ENCODE measurements at regions not wholly inside any gene's neighbourhood (a gene's known extent, or its start where the extent isn't known, plus 50 kb on each side); places are given as distances from the start of the nearest gene placed in this dataset.

DNA sequence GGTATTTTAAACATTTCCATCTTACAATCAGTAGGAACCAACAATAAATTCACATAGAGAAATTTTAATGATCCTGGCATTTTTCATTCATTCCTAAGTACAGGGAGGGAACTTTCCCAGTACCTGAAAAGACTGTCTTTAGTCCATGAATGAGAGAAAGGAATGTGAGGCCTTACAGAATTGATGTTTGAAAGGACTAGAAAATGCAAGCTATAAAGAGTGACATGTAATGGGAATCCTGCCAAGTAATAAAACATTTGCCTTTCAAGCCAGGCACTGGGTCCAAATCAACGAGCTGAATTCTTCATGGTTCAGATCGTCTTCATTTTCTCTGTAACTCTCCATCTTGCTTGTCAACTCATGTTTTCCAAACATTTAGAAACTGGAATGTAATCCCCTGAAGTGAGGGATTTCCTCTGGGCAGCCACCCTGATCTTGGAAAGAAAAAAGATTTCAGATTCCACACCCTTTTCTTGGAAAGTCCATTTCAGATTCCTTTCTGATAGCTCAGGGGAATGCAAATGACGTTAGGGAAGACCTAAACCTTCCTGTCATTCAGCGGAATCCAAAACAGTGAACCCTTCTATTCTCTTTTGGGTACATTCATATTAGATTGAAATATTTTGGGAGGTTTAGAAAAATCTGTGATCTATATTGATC is 315.8 kb downstream of the SH3GL2 start:
- DNase-seq (ENCODE audit: low read depth) = no peak

DNA sequence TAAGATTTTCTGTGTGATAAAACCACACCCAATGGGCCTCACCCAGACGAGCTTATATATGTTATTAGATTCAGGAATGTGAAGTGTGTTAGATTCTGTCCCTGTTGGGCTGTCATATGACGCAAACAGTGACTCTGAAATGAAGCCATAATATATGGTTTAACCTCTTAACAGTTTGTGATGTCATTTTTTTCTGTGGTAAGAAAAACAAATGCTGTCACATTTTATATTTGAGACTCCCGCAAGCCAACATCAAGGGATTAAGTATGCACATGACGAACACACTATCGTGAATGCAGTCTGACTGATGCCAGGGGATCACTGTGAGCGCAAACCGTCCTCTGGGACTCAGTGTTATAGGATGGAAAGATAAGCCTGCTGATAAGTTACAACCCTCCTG is 321.7 kb downstream of the SH3GL2 start:
- DNase-seq (ENCODE audit: low read depth) = no peak

DNA sequence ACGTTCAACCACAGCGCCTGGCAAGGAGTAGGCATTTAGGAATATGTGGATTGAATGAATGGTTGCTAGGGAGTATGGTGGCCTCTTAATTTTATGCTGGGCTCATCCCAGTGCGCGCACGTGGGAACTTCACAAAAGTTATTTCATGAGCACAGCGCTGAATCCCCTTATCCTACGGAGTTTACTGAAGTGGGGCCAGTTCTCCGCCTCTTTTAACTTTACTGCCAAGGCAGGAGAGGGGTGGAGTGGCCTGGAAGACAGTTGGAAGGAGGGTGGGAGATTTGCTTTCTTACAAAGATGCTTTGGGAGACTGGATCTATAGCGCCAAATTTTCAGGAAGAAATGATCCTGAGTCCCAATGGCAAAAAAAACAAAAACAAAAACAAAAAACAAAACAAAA is 326.5 kb downstream of the SH3GL2 start:
- no peak for DNase-seq (ENCODE audit: low read depth)

DNA sequence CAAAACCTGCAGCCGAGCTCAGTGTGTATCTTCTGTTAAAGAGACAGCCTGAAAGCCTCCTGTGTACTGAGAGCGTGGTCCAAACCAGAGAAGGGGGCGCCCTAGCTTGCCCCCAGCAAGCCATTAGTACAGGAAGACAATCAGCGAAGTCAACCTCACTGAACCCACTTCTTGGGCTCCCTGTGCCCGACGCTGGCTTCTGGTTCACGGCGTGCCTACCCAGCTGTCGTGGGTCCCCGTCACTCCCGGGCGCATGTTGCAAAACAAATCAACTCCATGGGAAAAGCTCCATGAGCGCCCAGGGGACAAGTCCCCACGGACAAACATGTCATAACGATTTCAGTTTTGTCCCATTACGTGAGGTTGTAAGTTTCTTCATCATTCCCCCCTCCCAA is 326.9 kb downstream of the SH3GL2 start:
- no peak for DNase-seq (ENCODE audit: low read depth)

DNA sequence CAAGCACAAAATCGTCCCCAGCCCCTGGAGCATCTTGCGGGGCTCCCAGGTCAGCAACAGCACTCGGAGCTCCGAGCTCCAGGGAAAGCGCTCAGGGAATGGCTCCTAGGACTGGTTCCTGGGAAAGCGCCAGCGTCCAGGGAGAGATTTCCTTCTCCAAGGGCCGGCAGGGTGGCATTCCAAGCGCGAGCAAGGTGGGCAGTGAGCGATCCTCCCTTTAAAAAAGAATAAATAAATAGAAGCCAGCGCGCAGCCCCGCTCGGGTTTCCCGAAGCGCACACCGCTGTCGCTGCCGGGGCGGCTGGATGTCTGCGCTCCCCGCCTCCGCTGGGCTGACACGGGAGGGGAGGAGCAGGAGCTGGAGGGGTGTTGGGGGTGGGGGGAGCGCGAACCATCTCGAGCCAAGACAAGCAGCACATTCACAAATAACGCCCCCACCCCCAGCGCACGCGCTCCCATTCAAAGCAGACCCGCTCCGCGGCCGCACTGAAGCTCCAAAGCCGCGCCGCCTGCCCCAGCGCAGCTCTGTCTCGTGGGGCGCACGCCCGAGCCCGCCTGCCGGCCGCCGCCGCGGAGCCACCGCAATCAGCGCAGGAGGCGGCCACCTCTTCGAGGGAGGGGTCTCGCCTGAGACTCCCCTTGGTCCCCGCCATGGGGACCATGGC is 327.4 kb downstream of the SH3GL2 start:
- DNase-seq (ENCODE audit: low read depth) = no peak

DNA sequence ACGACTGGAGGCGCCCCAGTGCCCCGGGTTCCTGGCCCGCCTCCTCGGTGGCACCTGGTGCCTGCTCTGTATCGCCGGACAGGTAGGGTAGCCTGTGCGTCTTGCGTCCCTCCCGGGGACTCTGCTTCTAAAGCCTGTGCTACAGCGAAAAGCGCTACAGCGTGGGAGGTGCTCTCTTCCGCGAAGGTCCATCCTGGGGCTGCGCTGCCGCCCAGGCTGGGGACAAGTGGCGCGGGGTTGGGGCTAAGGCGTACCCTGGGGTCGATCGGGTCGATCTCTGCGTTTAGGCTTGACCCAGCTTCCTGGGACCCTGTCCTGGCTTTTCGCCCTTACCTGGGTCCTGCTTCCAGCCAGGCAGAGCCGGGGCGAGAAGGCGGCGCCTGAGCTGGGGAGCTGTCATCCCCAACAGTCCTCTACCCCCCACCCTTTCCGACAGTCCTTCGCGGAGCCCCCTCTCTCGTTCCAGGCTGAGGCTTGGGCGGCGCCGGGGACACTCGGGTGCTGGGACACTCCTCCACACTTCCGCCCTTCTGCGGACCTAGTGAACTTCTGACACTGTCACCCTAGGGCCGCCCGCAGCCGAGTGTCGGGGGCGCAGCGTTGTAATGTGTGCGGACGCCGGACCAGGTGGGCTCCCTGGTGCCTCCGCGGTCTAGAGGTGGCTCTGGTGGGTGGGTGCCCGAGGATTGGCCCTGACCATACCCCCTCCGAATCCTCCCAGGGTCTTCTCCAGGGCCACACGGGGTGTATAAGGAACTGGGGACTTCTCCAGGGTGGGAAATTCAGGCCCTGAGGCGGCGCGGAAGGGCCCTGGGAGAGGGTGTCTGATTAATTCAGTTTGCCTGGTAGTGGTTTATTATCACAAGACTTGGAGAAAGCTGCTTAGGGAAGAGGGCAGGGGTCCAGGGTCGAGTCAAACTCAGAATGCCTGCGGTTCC is 328.2 kb downstream of the SH3GL2 start:
- DNase-seq (ENCODE audit: low read depth) = no peak

DNA sequence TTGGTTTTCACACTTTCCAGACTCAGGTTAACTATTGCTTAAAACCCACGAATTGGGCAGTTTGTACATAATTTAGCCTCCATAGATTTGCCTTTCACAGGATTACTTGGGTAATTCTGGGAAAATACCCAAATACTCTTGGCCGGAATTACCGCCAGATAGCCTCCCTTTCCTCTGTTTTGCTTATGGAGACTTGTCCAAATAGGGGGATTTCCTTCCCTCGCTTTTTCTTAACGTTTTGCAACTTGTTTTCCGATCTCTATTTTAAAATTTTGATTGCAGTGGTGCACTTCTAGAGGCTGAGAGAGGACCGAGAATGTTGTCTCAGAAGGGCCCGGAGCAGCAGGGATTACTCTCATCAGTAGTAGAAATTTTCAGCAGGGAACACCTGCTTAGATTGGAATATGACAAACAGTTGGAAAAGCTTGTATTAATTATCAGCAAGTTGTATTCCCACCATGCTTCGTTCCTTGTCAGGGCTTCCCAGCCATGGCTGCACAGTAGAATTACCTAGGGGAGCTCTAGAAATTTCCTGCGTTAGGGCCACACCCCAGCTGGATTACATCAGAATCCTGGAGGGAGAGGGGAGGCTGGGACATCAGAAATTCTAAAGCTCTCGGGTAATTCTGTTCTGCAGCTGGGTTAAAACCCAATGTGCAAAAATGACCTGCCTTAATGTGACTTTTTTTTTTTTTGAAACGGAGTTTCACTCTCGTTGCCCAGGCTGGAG is 329.1 kb downstream of the SH3GL2 start:
- no peak for DNase-seq (ENCODE audit: low read depth)

DNA sequence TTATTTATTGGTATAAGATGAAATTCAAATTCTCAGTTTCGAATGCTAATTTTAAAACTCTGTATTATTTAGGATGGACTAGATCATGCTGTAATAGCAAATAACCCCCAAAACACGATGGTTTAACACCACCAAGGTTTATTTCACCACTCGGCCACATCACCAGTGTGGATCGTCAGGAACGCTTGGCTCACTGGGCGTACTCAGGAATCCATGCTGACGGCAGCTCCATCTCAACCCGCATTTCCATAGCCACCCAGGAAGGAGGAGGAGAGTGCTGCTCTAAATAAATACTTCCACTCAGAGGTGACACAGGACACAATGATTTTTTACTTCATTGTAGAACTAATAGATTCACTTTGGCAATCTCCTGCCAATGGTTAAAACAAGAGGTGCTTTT is 347.4 kb downstream of the SH3GL2 start:
- no peak for DNase-seq (ENCODE audit: low read depth)

DNA sequence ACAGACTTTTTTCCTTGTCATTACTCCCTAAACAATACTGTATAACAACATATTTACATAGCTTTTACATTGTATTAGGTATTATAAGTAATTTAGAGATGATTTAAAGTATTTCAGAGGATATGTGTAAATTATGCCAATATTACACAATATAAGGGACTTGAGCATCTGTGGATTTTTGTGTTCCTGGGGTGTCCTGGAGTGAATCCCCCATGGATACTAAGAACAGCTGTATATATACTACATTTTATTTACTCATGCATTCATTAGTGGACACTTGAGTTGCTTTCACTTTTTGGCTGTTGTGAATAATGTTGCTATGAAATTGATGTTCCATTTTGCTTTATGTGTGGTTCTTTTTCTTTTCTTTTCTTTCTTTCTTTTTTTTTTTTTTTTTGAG is 348.8 kb downstream of the SH3GL2 start:
- no peak for DNase-seq (ENCODE audit: low read depth)

DNA sequence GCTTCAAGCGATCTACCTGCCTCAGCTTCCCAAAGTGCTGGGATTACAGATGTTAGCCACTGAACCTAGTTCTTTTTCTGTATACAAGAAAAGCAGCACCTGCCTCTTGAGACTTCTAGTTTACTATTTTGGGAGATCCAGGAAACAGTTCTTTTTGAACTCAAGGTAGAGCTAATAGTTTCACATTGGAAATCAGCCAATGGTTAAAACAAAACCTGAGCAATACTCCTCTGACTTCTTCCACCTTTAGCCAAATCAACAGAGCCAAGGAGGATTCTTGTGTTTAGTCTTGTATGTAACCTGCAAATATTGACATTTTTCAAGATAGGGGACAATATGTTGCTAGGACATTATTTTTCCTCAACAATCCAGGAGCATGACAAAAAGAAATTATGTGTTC is 349.4 kb downstream of the SH3GL2 start:
- DNase-seq (ENCODE audit: low read depth) = no peak

DNA sequence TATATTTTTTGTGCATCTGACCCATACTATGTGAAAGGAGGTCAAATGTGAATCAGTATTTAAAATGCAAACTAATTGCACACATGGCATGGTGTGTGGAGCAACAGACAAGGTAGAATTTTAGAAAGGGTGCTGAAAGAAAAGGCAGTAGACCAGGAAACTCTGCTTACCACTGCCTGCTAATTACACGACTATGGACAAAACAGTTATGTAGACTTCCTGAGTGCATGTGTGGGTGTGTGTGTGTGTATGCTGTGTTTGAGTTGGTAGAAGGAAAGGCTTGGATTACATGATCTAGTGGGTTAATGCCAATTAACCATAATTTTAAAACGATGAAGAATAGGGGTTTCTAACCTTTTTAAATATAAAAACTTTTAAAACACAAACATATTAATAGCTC is 349.9 kb downstream of the SH3GL2 start:
- no peak for DNase-seq (ENCODE audit: low read depth)

DNA sequence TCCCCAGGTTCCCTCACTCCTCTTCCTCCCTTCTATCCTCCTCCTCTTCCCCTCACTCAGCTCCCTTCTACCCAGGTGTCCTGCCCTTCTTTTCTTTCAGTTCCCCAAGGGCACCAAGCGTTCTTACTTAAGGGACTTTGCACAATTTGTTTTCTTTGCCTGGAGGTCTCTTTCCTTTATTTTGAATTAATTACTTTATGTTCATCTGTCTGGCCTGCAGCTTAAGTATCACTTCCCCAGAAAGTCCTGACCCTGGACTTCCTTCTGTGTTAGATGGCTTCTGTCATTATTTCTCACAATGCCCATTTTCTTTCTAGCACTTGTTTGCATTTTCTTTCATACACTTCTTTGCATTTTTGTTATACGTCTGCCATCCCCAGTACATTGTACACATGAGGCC is 350.6 kb downstream of the SH3GL2 start:
- no peak for DNase-seq (ENCODE audit: low read depth)

DNA sequence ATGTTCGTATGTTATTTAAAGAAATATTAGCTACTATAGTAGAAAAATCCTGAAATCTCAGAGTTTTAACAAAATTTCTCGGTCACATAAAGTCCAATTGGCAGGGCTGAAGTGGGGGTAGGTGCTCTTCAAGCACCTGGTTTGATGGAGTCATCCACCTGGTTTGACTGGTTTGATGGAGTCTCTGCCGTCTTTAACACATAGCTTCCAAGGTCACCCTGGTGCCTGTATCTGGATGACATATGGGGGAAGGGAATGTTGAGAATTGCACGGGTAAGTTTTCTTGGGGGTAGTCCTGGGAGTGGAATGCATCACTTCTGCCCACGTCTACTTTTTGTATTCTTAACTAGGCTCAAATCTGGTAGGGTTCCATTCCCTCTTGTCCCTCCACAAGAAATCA is 351.2 kb downstream of the SH3GL2 start:
- DNase-seq (ENCODE audit: low read depth) = no peak

DNA sequence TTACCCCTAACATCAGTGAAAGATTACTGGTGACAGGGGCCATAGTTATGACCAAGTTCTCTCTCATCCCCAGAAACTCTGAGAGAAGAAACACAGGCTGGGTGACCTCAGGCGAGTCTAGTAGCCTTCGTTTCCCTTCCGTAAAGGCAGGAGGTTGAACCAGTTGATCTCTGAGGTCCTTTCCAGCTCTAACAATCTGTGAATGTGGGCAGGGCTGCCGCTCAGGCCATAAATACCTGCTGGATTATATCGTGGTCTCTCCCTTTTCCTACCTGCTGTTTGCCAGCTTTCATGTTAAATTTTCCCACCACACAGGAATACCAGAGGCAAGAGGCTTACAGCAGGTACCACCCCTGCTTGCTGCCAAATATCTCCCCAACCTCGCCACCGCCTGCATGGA is 357.5 kb downstream of the SH3GL2 start:
- DNase-seq (ENCODE audit: low read depth) = no peak

DNA sequence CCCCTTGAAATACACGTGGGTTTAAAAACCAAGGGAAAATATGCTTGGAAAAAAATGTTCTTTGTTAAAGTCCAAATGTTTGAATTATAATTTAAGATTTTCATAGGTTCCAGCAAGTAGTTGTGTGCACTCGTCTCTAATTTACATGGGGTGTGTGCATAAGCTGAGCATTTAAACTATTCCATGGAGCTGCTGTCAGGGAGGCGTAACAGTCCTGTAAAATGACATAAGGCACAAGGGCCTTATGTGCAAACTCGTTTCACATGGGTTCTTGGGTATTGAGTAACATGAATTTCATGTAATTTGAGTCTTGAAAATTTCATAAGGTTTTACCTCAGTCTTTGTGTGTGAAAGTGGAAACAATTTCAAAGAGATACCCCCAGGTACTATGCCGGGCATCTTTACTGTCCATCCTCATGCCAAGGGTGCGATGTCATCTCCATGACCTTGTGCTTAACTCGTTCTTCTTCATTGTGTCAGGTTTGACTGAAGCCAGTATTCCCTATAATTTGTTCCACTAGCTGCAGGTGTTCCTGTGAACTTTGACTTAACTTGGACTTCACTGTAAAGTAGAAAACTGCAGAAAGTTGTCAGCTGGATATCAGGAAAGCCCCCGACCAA is 359.3 kb downstream of the SH3GL2 start:
- DNase-seq (ENCODE audit: low read depth) = no peak

DNA sequence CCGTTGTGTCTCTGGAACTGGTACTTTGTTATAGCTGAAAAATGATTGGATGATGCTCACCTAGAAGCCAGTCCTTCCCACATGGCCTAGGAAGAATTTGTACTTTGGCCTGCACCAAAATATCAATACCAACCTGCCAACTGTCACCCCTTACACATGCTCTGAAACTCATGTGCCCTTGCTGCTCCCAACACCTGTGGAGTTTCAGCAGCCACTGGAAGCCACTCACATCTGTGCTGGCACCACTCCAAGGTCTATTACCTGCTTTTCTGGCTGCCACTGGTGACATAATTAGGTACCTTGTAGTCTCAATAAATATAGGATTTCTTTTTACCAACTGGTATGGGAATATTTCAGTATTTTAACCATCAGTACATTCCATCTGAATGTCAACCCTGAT is 363.6 kb downstream of the SH3GL2 start:
- no peak for DNase-seq (ENCODE audit: low read depth)

DNA sequence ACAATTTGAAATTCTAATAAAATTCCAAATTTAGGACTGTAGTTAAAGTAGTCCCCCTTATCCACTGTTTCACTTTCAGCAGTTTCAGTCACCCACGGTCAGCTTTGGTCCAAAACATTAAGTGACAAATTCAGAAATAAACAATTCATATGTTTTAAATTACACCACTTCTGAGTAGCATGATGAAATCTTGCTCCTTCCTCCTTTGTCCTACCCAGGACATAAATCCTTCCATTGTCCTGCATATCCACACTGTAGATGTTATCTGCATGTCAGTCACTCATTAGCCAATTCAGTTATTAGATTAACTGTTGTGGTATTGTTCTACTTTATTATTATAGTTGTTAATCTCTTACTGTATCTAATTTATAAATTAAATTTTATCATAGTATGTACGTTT is 376.5 kb downstream of the SH3GL2 start:
- no peak for DNase-seq (ENCODE audit: low read depth)

DNA sequence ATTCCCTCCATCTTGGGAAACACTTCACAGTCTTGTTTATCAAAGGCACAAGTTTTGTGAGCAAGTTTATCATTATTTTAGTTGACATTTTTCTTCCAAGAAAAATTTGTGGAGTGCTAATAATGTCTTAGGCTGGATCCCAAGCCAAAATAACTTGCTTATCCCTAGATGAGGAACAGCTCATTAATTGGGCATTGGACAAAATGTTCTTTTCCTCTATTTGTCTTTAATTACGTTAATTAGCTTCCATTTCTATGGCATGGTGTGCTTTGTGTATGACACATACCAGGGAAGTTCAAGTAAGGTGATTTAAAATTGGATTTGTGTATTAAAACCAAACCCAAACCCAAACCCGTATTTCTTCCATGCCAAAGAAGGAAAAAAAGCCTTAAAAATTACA is 379.5 kb downstream of the SH3GL2 start:
- DNase-seq (ENCODE audit: low read depth) = no peak

DNA sequence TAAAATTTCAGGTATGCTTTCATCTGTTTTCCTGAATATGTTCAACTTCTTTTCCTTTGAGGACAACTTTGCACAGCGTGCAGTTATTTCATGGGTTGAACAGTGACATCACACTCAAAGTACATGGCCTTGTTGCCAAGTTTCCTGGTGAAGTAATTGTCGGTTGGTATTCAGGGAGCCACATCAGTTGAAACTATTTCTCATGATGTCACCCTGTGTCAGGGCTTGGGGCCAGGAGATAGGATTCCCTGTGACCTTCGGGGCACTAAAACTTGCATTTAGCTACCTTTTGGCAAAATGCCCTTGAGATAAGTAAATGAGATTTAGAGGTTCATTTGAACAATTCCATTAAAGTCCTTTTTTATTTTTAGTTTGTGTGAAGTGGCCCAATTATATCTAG is 383.9 kb downstream of the SH3GL2 start:
- peak; percentile 1 for DNase-seq (ENCODE audit: low read depth)

DNA sequence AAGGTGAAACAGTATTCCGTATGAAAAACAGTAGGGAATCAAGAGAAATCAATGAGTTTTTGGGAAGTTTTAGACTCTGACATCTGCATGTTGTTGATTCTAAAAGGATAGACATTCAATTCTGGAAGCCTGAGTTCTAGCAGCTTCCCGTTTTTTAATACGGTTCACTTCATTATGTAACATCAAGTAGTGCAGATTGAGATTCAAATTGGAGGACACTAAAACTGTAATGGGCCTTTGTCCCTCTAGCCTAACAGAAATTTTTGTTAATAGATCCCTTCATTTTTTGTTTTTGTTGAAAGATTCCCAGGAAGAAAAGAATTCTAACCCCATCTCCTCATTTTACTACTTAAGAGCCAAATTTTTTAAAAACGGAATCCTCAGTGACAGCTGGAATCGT is 384.6 kb downstream of the SH3GL2 start:
- no peak for DNase-seq (ENCODE audit: low read depth)

DNA sequence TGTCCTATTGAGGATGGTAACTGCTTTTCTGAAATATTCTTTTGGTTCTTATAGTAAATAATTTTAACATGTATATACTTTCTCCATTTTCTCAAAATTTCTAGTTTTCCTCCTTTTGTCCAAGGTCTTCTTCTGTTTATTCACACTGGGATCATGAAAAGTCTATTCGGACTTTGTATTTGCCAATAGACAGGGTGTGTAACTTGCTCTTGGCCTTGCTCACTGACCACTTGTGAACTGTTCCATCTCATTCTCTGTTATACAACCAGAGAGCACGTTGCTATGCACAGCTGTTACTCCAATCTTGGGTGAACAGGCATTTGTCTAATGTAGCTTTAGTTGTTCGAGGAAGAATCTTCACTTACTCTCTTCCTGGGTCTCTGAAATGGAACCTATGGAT is 388.9 kb downstream of the SH3GL2 start:
- no peak for DNase-seq (ENCODE audit: low read depth)

DNA sequence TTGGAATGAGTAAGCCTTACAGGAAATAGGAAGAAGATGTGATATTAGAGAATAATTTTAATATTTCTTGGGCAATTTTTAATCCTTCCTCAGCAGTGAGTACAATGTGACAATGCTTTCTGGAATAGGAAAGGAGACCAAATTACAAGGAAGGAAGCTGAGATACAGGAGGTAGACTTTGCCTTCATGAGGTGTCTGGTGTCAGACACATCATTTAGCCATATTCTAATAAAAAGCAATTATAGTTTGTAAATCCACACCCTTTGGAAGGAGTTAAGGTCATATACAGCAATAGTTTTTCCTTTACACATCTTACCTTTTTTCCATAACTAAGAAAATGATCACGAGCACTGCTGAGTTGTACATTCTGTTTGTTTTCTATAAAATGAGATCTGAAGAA is 390.4 kb downstream of the SH3GL2 start:
- DNase-seq (ENCODE audit: low read depth) = no peak
